Right forelimb (tissue), 1 donor: ENCODE measurements at regions not wholly inside any gene's neighbourhood (a gene's known extent, or its start where the extent isn't known, plus 50 kb on each side); places are given as distances from the start of the nearest gene placed in this dataset.

Experiments used
- DNase-seq: peaks from one replicate; pipeline ENCODE4 v3.0.0-alpha.2; 2018

- no peak for DNase-seq
These were observed 449.2 kb upstream of the SPRED2 start for GRCh38 chr2:65881592-65881991.

- no peak for DNase-seq
These were observed 448.0 kb upstream of the SPRED2 start for GRCh38 chr2:65880436-65880835.

GRCh38 chr2:65878011-65878340 is 445.6 kb upstream of the SPRED2 start:
- DNase-seq, result no peak

DNA sequence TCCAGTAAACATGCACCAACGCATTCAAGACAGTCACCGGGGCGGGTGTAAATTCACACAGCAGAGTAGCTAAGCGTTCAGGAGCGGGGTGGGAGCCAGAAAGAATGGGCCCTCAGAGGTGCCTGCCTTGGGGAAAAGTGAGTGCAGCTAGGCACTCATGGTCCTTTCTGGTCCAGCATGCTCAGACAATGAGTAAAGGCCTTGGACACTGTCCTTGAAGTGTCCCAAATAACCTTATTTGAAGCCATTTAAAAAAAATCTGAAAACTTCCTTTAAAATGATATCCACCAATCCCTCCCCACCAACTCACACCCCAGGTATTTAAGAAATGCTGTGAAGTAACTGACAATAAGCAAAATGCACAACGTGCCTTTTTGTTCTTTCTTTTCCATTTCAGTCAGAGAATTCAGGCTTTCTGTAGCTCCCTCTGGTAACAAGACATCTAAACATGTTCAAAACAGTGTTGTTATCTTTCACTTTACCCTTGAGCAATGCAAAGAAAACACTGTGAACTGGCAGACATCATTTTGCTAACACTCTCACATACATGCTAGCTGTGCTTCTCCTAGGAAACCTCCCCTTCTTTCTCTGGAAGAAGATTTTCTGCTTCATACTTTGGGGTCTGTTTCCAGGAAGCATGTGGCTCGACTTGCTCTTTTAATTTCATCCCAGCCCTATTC is 445.1 kb upstream of the SPRED2 start:
- DNase-seq, result no peak

GRCh38 chr2:65876114-65876513 is 443.7 kb upstream of the SPRED2 start:
- DNase-seq, result no peak

- no peak for DNase-seq
These were observed 438.4 kb upstream of the SPRED2 start for GRCh38 chr2:65870826-65871225.

DNA sequence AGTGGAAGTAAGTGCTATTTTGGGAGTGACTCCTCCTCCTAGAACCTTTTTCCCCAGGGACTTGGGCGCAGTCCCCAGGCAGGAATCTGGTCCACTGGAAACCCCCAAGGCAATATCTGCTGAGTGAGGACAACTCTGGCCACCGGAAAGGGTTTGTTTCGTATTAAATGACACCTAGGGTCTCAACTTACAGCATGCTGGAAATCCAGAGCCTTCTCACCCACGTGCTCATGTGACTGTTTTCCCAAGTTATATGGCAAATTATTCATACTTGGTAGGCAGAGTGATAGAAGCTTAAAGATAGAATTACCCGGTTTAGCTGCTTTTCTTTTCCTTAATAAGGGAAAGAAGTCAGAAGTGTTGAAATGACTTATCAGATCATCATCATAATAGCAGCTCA is 436.9 kb upstream of the SPRED2 start:
- no peak for DNase-seq

- DNase-seq, result no peak
These were observed 435.8 kb upstream of the SPRED2 start for GRCh38 chr2:65868177-65868576.

GRCh38 chr2:65867446-65867845 is 435.0 kb upstream of the SPRED2 start:
- DNase-seq, result no peak

GRCh38 chr2:65866148-65866547 is 433.7 kb upstream of the SPRED2 start:
- no peak for DNase-seq

DNA sequence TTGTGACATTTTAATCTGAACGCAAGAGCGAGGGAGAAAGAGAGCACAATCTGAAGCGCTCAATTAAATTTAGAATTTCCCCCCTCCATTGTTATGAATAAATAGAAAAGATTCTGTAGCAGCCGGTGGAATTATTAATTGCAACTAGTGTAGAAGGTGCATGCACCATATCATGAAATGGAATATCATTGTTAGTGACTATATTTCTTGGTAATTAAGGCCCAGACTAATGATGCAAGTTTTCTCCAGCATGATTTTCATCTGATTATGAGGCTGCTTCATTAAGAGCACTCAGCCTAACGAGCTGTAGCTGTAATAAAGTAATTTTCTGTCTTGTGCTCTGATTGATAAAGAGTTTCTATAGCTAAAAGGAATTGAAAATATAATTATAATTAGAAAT is 432.2 kb upstream of the SPRED2 start:
- no peak for DNase-seq

DNA sequence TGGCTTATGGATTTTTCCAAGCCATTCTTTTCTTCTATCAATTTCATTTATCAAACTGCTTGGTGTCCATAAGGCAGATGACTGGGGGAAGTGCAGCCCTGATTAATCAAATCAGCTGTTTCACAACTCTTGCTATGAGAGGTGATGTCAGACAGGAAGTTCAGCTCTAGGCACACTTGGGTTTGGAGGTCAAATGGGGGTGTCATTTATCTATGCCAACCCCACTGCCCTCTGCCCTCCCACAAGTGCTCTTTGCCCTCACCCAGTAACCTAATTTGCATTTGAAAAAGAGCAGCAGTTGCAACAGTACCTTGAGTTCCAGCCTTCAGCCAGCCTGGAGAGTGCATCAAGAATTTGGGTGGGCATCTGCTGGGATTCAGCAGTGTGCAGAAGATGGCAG is 431.3 kb upstream of the SPRED2 start:
- no peak for DNase-seq

GRCh38 chr2:65856928-65857327 is 424.5 kb upstream of the SPRED2 start:
- no peak for DNase-seq

GRCh38 chr2:65856423-65856822 is 424.0 kb upstream of the SPRED2 start:
- no peak for DNase-seq

DNA sequence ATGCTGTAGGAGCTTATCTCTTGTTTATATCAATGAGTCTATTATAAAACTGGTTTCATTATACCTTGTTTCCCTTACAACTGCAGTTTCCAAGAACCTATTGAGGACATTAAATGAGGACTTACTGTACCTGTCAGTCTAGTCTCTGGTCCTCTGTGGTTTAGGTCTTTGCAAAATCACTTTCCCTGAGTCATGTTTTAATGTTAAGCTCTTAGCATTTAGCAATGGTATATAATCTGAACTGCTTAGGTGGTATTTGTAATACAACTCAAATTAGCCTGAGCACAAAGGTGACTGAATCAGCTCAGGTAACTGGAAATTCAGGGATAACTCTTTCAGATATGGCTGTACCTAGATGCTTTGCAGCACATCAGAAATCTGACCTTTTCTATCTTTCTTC is 418.3 kb upstream of the SPRED2 start:
- DNase-seq, result no peak

DNA sequence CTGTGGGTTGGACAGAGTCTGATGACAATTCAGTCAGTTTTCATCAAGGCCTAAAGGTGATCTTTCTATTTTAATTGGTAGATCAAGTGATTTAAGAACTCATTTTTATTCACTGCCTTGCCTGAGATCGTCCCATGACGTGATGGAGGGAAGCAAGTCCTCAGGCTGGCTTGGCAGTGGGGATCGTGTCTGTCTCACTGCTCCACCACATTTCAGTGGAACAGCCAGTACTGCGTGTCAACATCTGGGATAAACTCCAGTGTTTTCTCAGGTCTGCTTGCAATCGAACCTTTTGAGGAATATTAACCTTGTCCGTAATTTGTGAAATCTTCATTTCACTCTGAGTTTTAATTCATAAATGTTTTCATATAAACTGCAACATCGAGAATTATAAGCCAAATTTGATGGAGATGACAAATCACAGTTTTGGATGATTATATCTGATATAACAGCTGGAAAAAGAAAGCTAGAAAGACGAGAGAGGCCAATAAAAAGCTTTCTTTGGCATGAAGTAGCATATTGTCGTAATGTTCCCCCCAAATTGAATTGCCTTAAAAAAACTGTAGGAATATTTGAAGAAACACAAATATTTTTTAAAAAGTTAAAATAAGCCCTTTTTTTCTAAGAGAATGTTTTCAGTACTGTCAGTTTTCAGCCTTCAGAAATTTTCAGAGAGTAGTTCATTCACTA is 414.7 kb upstream of the SPRED2 start:
- DNase-seq, result no peak

DNA sequence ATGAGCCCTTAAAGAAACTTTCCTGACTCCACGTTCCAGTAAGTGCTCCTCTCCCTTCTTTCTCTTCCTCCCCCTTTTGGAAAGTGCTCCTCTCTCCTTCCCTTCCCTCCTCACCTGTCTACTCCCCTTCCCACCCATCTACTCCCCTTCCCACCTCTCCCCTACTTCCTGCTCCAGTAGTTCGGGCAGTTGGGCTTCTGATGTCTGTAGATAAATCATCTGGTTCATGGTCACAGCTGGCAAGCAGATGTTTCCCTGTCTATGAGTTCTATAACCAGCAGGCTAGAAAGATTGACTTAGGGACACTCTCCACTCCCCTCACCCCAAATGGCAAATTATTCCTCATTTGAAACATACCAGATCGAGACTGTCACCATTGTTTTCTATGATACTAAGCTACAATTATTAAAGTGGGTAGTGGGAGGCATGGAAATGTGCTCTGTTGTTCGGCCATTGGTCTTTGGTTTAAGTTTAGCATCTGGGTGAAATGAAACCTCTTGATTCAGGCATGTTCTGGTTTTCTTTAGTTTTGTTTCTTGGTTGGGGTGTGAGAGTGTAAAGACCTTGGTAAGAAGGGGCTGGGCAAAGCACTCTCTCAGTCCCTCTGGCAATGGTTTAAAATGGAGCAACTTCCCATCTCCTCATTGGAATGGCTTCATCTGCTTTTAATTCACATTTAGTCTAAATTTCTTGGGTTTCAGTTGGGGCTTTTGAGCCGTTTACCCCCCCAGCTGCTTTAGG is 413.2 kb upstream of the SPRED2 start:
- no peak for DNase-seq

GRCh38 chr2:65842104-65842503 is 409.7 kb upstream of the SPRED2 start:
- DNase-seq, result no peak

GRCh38 chr2:65835975-65836549 is 403.7 kb upstream of the SPRED2 start:
- DNase-seq, result no peak

DNA sequence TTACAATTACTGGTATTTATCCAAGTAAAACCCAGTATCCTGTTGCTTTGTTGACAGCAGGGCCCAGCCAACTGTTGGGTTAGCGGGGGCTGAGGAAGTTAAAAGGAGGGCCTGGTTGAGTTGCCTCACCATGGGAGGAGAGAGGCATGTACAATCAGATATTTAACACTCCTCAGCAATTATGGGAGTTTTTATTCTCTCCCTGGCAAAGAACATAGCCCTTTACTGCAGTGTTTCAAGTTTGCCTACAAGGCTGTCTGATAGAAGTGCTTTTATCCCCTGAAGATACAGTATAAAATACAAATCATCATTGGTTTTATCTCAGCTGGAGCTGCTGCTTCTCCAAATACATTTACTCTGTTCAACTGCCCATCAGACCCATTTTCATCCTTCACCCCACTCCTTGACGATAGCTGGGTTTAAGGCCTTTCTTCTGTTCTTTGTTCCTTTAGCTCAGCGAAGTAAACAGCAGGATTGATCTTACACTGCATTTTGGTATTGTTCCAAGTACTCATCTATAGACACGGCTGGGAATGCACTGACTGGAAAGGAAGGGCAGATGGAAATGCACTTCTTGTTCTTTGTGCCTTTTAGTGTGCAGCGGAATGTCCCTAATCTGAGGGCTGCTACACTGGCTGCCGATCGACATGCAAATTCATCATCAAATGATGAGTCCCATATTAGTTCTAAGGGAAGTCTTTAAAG is 402.5 kb upstream of the SPRED2 start:
- no peak for DNase-seq

DNA sequence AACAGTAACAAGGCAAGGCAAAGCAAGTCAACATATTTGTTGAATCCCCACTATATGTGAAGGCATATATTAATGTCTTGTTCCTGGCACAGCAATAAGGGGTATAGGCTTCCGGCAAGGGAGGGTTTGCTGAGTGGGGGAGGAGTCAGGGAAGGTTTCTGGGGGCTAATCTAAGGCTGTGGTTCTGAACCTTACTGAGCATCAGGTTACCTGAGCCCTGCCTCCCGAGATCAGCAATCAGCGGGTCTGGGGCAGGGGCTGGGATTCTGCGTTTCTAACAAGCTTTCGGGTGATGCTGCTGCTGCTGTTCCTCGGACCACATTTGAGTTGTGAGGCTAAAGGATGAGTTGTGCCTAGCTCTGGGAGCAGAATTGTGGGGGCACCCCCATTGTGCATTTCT is 401.7 kb upstream of the SPRED2 start:
- no peak for DNase-seq

DNA sequence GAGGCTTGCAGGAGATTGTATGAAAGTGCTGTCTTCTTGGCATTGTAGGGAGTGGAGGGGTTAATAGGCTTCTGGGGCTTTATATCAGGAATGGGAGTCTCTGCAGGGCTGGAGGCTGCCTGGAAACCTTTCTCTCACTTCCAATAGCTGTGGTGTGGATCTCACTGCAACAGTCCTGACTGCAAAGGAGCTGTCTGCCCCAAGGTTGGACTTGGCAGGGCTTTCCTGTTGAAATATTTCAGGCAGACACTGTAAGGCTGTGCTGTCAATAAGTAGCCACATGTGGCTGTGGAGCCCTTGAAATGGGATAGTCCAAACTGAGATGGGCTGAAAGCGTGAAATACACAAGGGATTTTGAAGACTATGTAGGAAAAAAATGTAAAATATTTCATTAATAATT is 399.1 kb upstream of the SPRED2 start:
- no peak for DNase-seq

- DNase-seq, result no peak
These were observed 394.2 kb upstream of the SPRED2 start for GRCh38 chr2:65826567-65826966.
